Gastroesophageal sphincter (tissue), 4 donors: ENCODE measurements at regions not wholly inside any gene's neighbourhood (a gene's known extent, or its start where the extent isn't known, plus 50 kb on each side); places are given as distances from the start of the nearest gene placed in this dataset.

Experiments
- ATAC-seq: fragments of 150-250 bp; one replicate; pipeline ENCODE4 v1.9.1; 2016; ENCODE audit warnings: mild to moderate bottlenecking, moderate library complexity
- H3K27ac ChIP-seq, 4 donors: fragments of 200-600 bp; sonication (generic) in 3 of 4; 1 replicate in 3 of 4; 2 replicates in 1 of 4; pipeline ENCODE4 v1.5.1; 2016 to 2019
- H3K27me3 ChIP-seq: fragments of 200-600 bp; sonication (generic); one replicate; pipeline ENCODE4 v1.5.1; 2019
- H3K36me3 ChIP-seq, 2 donors: fragments of 200-600 bp; sonication (generic); one replicate each; pipeline ENCODE4 v1.5.1; 2019; ENCODE audit warnings: control low read depth in 1 of 2
- H3K4me1 ChIP-seq, 3 donors: fragments of 200-600 bp; sonication (generic); 1 replicate in 2 of 3; 2 replicates in 1 of 3; pipeline ENCODE4 v1.5.1; 2016 to 2019; ENCODE audit warnings: control low read depth in 2 of 3
- H3K4me3 ChIP-seq, 2 donors: fragments of 200-600 bp; sonication (generic); one replicate each; pipeline ENCODE4 v1.5.1; 2019; ENCODE audit warnings: mild to moderate bottlenecking in 1 of 2, moderate library complexity in 1 of 2
- H3K9me3 ChIP-seq, 3 donors: fragments of 200-600 bp; sonication (generic); one replicate each; pipeline ENCODE4 v1.5.1; 2017 to 2019; ENCODE audit warnings: control low read depth in 2 of 3
- CTCF ChIP-seq, 4 experiments: fragments of 200-600 bp in 2 of 4; fragments of 450-650 bp in 2 of 4; sonication (generic) in 1 of 4; IDR thresholded peaks; one replicate each; pipeline ENCODE4 v1.5.1; 2017 to 2019; ENCODE audit warnings: antibody characterized with exemption in 4 of 4, mild to moderate bottlenecking in 2 of 4, moderate library complexity in 2 of 4
- EP300 ChIP-seq: sonication (generic); formaldehyde crosslinking; IDR thresholded peaks from one replicate; pipeline ENCODE4 v1.6.1; 2017; ENCODE audit warnings: antibody characterized with exemption, mild to moderate bottlenecking
- POLR2A ChIP-seq, 2 donors: fragments of 450-650 bp; IDR thresholded peaks; one replicate each; pipeline ENCODE4 v1.6.1; 2017; ENCODE audit warnings: antibody characterized with exemption in 2 of 2, mild to moderate bottlenecking in 2 of 2, moderate library complexity in 1 of 2
- POLR2AphosphoS5 ChIP-seq: sonication (generic); formaldehyde crosslinking; IDR thresholded peaks from one replicate; pipeline ENCODE4 v1.6.1; 2017; ENCODE audit warnings: antibody characterized with exemption
- WGBS, 2 donors: methylation state at CpG; one replicate each; pipeline ENCODE4 v1.1.5; 2018; ENCODE audit warnings: low coverage in 1 of 2; 5-methylcytosine and 5-hydroxymethylcytosine counted together

DNA sequence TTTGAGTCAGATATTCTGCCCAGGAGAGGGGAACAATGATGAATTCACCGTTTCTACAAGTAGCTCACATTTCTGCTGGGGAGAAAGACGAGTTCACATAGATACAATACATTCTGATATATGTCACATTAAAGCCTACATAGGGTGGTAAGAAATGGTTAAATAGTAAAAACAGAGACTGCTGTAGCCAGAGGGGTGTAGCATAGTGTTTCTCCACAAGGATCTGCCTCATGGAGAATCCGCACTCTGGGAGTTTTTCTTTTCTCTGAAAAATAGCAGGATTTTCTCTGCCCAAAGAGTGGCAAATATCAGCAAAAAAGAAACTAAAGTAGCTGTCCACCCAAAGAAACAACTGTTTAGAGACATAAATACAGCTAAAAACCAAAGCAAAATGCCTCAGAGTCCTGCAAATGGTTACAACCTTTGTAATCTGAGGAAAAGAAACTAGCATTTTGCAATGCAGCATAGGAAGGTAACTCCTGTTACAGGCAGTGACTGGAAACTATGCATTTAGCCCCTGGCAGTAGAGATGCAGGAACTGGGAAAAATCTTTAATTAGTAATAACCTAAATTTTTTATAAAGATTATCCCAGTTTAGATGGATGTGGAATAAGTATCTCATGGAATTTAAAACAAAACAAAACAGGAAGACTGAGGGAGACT is 1126.7 kb upstream of the ADGRL2 start:
- TF ChIP-seq EP300 (no peak), POLR2AphosphoS5 (no peak)
- H3K4me1 ChIP-seq = no peaks in the 10 kb centered on the region
- H3K4me3 ChIP-seq = no peak overlapping the region
- no peaks in the 10 kb centered on the region for H3K9me3 ChIP-seq
- 48 to 69% methylated on average over 2 to 3 of the region's 3 CpGs for WGBS, 2 donors
- H3K27ac ChIP-seq = no peak overlapping the region
- ATAC-seq = no peak
- no peaks in the 10 kb centered on the region for H3K27me3 ChIP-seq
- H3K36me3 ChIP-seq = no peaks in the 10 kb centered on the region

GRCh38 chr1:80668372-80668771 is 1132.4 kb upstream of the ADGRL2 start:
- 38 to 42% methylated on average over 1 of the region's 1 CpG for WGBS, 2 donors
- no peak for ATAC-seq
- Histone ChIP-seq H3K27me3 (no peaks in the 10 kb centered on the region), H3K9me3 (no peaks in the 10 kb centered on the region), H3K4me3 (no peak overlapping the region), H3K27ac (no peak overlapping the region), H3K4me1 (no peaks in the 10 kb centered on the region), H3K36me3 (no peaks in the 10 kb centered on the region)
- no peak for TF ChIP-seq CTCF (IDR thresholded peaks at IDR 0.05)
- TF ChIP-seq POLR2A (IDR thresholded peaks at IDR 0.05) = no peak
- no peak for TF ChIP-seq EP300
- no peak for TF ChIP-seq POLR2AphosphoS5

- H3K4me1 ChIP-seq = no peaks in the 10 kb centered on the region
- TF ChIP-seq POLR2A (IDR thresholded peaks at IDR 0.05) = no peak
- no peak for TF ChIP-seq EP300
- no peak for TF ChIP-seq POLR2AphosphoS5
- no peak for TF ChIP-seq CTCF (IDR thresholded peaks at IDR 0.05)
- no peaks in the 10 kb centered on the region for H3K27me3 ChIP-seq
- no peaks in the 10 kb centered on the region for H3K36me3 ChIP-seq
- no peaks in the 10 kb centered on the region for H3K9me3 ChIP-seq
- H3K4me3 ChIP-seq = no peak overlapping the region
- H3K27ac ChIP-seq = no peak overlapping the region
- no peak for ATAC-seq
These were observed 1134.7 kb upstream of the ADGRL2 start for GRCh38 chr1:80666073-80666472.

DNA sequence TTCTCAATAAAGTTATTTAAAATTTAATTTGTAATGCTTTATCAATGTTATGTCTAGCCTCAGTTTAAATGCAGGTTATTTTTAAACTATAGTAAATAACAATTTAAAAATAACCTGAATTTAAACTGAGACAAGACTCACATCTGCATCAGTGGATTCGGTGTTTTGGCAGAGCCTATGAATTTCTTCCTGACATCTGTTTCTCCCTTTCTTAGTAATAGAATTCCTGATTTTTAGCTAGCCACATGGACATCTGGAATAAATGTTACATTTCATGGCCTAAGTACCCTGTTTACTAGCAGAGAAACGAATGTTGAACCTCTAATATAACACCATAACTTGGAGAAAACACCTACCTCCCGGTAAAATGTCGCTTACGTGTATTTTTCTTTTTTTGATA is 1141.6 kb upstream of the ADGRL2 start:
- TF ChIP-seq POLR2A (IDR thresholded peaks at IDR 0.05) = no peak
- ATAC-seq = no peak
- Histone ChIP-seq H3K4me3 (no peak overlapping the region), H3K27me3 (no peaks in the 10 kb centered on the region), H3K9me3 (no peaks in the 10 kb centered on the region), H3K27ac (no peak overlapping the region), H3K4me1 (no peaks in the 10 kb centered on the region), H3K36me3 (no peaks in the 10 kb centered on the region)
- 70 to 86% methylated on average over 5 of the region's 5 CpGs for WGBS, 2 donors

GRCh38 chr1:80657707-80658106 is 1143.0 kb upstream of the ADGRL2 start:
- Histone ChIP-seq H3K9me3 (no peaks in the 10 kb centered on the region), H3K27me3 (no peaks in the 10 kb centered on the region), H3K36me3 (no peaks in the 10 kb centered on the region), H3K4me1 (no peaks in the 10 kb centered on the region), H3K4me3 (no peak overlapping the region), H3K27ac (no peak overlapping the region)
- 56 to 59% methylated on average over 1 of the region's 1 CpG for WGBS, 2 donors
- no peak for TF ChIP-seq POLR2A (IDR thresholded peaks at IDR 0.05)
- no peak for TF ChIP-seq POLR2AphosphoS5
- no peak for TF ChIP-seq EP300
- no peak for TF ChIP-seq CTCF (IDR thresholded peaks at IDR 0.05)
- ATAC-seq = no peak

- no peaks in the 10 kb centered on the region for H3K36me3 ChIP-seq
- H3K27ac ChIP-seq = no peak overlapping the region
- H3K4me1 ChIP-seq = no peaks in the 10 kb centered on the region
- no peaks in the 10 kb centered on the region for H3K27me3 ChIP-seq
- H3K9me3 ChIP-seq = no peaks in the 10 kb centered on the region
- TF ChIP-seq POLR2A (IDR thresholded peaks at IDR 0.05) (no peak), POLR2AphosphoS5 (no peak), CTCF (IDR thresholded peaks at IDR 0.05) (no peak), EP300 (no peak)
- 43 to 70% methylated on average over 3 of the region's 3 CpGs for WGBS, 2 donors
- H3K4me3 ChIP-seq = no peak overlapping the region
- ATAC-seq = no peak
These were observed 1143.6 kb upstream of the ADGRL2 start for GRCh38 chr1:80657044-80657643.
